Thyroid gland (tissue), 4 donors: ENCODE measurements at regions not wholly inside any gene's neighbourhood (a gene's known extent, or its start where the extent isn't known, plus 50 kb on each side); places are given as distances from the start of the nearest gene placed in this dataset.
A peak's percentile ranks its signal among the peaks of the same experiment; 100 is the strongest.

Source experiments
- DNase-seq, 2 donors: peaks; one replicate each; pipeline ENCODE4 v3.0.0-alpha.2; 2019
- H3K27ac ChIP-seq, 3 donors: fragments of 200-600 bp; sonication (generic); 1 replicate in 2 of 3; 2 replicates in 1 of 3; pipeline ENCODE4 v1.5.1; 2016 to 2019; ENCODE audit warnings: mild to moderate bottlenecking in 1 of 3, moderate library complexity in 1 of 3
- H3K27me3 ChIP-seq: fragments of 200-600 bp; sonication (generic); one replicate; pipeline ENCODE4 v1.5.1; 2019
- H3K36me3 ChIP-seq, 2 donors: fragments of 200-600 bp; sonication (generic); one replicate each; pipeline ENCODE4 v1.5.1; 2016 to 2019
- H3K4me1 ChIP-seq, 2 donors: fragments of 200-600 bp; sonication (generic); one replicate each; pipeline ENCODE4 v1.5.1; 2017 to 2019
- H3K4me3 ChIP-seq, 3 donors: fragments of 200-600 bp; sonication (generic); replicated peaks in 1 of 3; 1 replicate in 2 of 3; 2 replicates in 1 of 3; pipeline ENCODE4 v1.5.1; 2016; ENCODE audit warnings: mild to moderate bottlenecking in 1 of 3
- H3K9me3 ChIP-seq: fragments of 200-600 bp; sonication (generic); one replicate; pipeline ENCODE4 v1.5.1; 2017
- POLR2A ChIP-seq, 2 donors: fragments of 450-650 bp; IDR thresholded peaks; one replicate each; pipeline ENCODE4 v1.6.1; 2017; ENCODE audit warnings: antibody characterized with exemption in 2 of 2, mild to moderate bottlenecking in 2 of 2, moderate library complexity in 1 of 2
- WGBS, 2 donors: methylation state at CpG; one replicate each; pipeline ENCODE4 v1.1.5; 2017; 5-methylcytosine and 5-hydroxymethylcytosine counted together
- intact Hi-C: fragments of 100-400 bp; cut with DNase I; formaldehyde crosslinking; loops from one replicate; pipeline ENCODE4 v1.15.1; 2023
- TF ChIP-seq, protein P1 (sequence below), 6 experiments: fragments of 200-600 bp in 3 of 6; fragments of 450-650 bp in 3 of 6; sonication (generic) in 3 of 6; IDR thresholded peaks; one replicate each; pipeline ENCODE4 v1.5.1; 2016 to 2019; ENCODE audit warnings: antibody characterized with exemption in 6 of 6, mild to moderate bottlenecking in 2 of 6, inconsistent platforms in 1 of 6, moderate library complexity in 1 of 6

DNA sequence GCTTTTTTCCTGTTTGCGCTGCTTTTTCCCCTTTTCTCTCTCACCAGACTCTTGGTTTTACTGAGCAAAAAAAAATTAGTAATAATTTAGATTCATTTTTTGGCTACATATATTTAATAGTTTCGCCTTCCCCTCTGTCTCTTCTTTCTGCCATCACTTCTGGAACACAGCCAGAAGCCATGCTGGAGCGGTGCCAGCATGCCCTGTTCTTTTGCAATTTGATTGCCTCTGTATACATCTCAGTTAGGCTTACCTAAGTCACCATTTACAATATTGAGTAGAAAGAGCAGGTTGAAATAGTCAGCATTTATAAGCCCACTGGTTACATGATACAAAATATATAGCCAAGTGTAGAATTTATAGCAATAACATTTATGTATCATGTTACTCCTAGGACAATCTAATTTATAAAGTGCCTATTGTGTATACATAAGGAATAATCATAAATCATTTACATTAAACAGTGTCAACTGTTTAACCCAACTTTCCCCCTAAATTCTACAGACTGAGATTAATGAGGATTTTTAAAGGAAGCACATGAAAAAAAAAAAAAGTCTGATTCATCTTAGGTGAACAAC, 413.8 kb upstream of the SOX5 start:
- Histone ChIP-seq H3K36me3 (no peaks in the 10 kb centered on the region), H3K4me3 (no peak overlapping the region), H3K27me3 (no peaks in the 10 kb centered on the region), H3K27ac (no peak overlapping the region), H3K4me1 (no peaks in the 10 kb centered on the region), H3K9me3 (no peaks in the 10 kb centered on the region)
- intact Hi-C loops, result no loop called here
- no peak for TF ChIP-seq POLR2A (IDR thresholded peaks at IDR 0.05)
- TF ChIP-seq, protein P1, sequence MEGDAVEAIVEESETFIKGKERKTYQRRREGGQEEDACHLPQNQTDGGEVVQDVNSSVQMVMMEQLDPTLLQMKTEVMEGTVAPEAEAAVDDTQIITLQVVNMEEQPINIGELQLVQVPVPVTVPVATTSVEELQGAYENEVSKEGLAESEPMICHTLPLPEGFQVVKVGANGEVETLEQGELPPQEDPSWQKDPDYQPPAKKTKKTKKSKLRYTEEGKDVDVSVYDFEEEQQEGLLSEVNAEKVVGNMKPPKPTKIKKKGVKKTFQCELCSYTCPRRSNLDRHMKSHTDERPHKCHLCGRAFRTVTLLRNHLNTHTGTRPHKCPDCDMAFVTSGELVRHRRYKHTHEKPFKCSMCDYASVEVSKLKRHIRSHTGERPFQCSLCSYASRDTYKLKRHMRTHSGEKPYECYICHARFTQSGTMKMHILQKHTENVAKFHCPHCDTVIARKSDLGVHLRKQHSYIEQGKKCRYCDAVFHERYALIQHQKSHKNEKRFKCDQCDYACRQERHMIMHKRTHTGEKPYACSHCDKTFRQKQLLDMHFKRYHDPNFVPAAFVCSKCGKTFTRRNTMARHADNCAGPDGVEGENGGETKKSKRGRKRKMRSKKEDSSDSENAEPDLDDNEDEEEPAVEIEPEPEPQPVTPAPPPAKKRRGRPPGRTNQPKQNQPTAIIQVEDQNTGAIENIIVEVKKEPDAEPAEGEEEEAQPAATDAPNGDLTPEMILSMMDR (IDR thresholded peaks at IDR 0.05), result no peak
- DNase-seq, result peak; percentile 10 to 23
- 78 to 79% methylated on average over 3 of the region's 3 CpGs for WGBS, 2 donors

- Histone ChIP-seq H3K9me3 (no peaks in the 10 kb centered on the region), H3K4me3 (no peak overlapping the region), H3K27me3 (no peaks in the 10 kb centered on the region), H3K36me3 (no peaks in the 10 kb centered on the region), H3K27ac (no peak overlapping the region), H3K4me1 (no peaks in the 10 kb centered on the region)
- DNase-seq, result no peak
- no peak for TF ChIP-seq POLR2A (IDR thresholded peaks at IDR 0.05)
- TF ChIP-seq, protein P1 (IDR thresholded peaks at IDR 0.05), result no peak
- intact Hi-C loops, result no loop called here
- WGBS, 2 donors, result 62% methylated on average over 6 of the region's 6 CpGs
Measured at GRCh38 chr12:24361877-24362580, 412.6 kb upstream of the SOX5 start.

- Histone ChIP-seq H3K4me3 (no peak overlapping the region), H3K27me3 (no peaks in the 10 kb centered on the region), H3K4me1 (no peaks in the 10 kb centered on the region), H3K36me3 (no peaks in the 10 kb centered on the region), H3K27ac (no peak overlapping the region), H3K9me3 (no peaks in the 10 kb centered on the region)
- intact Hi-C loops, result no loop called here
- WGBS, 2 donors, result 81 to 84% methylated on average over 5 of the region's 5 CpGs
- no peak for DNase-seq
- TF ChIP-seq, protein P1 (IDR thresholded peaks at IDR 0.05), result no peak
- no peak for TF ChIP-seq POLR2A (IDR thresholded peaks at IDR 0.05)
Measured at GRCh38 chr12:24360907-24361306, 411.4 kb upstream of the SOX5 start.

- no peak overlapping the region for H3K27ac ChIP-seq
Measured at GRCh38 chr12:24360461-24360860, 411.0 kb upstream of the SOX5 start.

GRCh38 chr12:24360057-24360456, 410.6 kb upstream of the SOX5 start:
- Histone ChIP-seq H3K9me3 (no peaks in the 10 kb centered on the region), H3K27me3 (no peaks in the 10 kb centered on the region), H3K27ac (no peak overlapping the region), H3K4me1 (no peaks in the 10 kb centered on the region), H3K36me3 (no peaks in the 10 kb centered on the region), H3K4me3 (no peak overlapping the region)
- intact Hi-C loops, result no loop called here
- 91 to 92% methylated on average over 1 of the region's 1 CpG for WGBS, 2 donors
- TF ChIP-seq POLR2A (IDR thresholded peaks at IDR 0.05), result no peak
- TF ChIP-seq, protein P1 (IDR thresholded peaks at IDR 0.05), result no peak
- no peak for DNase-seq

More at GRCh38 chr12:24360461-24360860, 411.0 kb upstream of the SOX5 start:
- Histone ChIP-seq H3K4me1 (no peaks in the 10 kb centered on the region), H3K9me3 (no peaks in the 10 kb centered on the region), H3K4me3 (no peak overlapping the region), H3K36me3 (no peaks in the 10 kb centered on the region), H3K27me3 (no peaks in the 10 kb centered on the region)
- 89 to 91% methylated on average over 4 of the region's 4 CpGs for WGBS, 2 donors
- intact Hi-C loops, result no loop called here
- TF ChIP-seq POLR2A (IDR thresholded peaks at IDR 0.05), result no peak
- TF ChIP-seq, protein P1 (IDR thresholded peaks at IDR 0.05), result no peak
- no peak for DNase-seq
